HAP-1 (cell line): ENCODE measurements at regions not wholly inside any gene's neighbourhood (a gene's known extent, or its start where the extent isn't known, plus 50 kb on each side); places are given as distances from the start of the nearest gene placed in this dataset.

Experiments used
- DNase-seq, 2 experiments: peaks; one replicate each; pipeline ENCODE4 v3.0.0-alpha.2; 2016 to 2020; ENCODE audit warnings: low spot score in 2 of 2
- H3K27me3 ChIP-seq: fragments of 250-450 bp; sonication (Bioruptor Pico); 2 replicates; pipeline ENCODE4 v1.5.1; 2020; ENCODE audit warnings: low read depth, mild to moderate bottlenecking, moderate library complexity
- H3K36me3 ChIP-seq: fragments of 250-450 bp; sonication (Bioruptor Pico); replicated peaks from 2 replicates; pipeline ENCODE4 v1.5.1; 2020; ENCODE audit warnings: mild to moderate bottlenecking
- H3K4me1 ChIP-seq: fragments of 250-450 bp; sonication (Bioruptor Pico); 2 replicates; pipeline ENCODE4 v1.5.1; 2020; ENCODE audit warnings: mild to moderate bottlenecking
- H3K4me3 ChIP-seq: fragments of 250-450 bp; sonication (Bioruptor Pico); 2 replicates; pipeline ENCODE4 v1.5.1; 2020; ENCODE audit warnings: mild to moderate bottlenecking, moderate library complexity
- H3K9me3 ChIP-seq: fragments of 250-450 bp; sonication (Bioruptor Pico); 2 replicates; pipeline ENCODE4 v1.5.1; 2020; ENCODE audit warnings: mild to moderate bottlenecking, moderate library complexity
- in situ Hi-C: fragments of 300-500 bp; cut with MboI; formaldehyde crosslinking; loops from 3 replicates; pipeline ENCODE4 v1.14.3; 2020; ENCODE audit warnings: low sequenced_read_pairs, inconsistent platforms, mixed read lengths

- Histone ChIP-seq H3K4me1 (no peaks in the 10 kb centered on the region), H3K4me3 (no peak overlapping the region), H3K36me3 (no peaks in the 10 kb centered on the region), H3K9me3 (no peaks in the 10 kb centered on the region), H3K27me3 (no peaks in the 10 kb centered on the region)
- no peak for DNase-seq
- in situ Hi-C loops: no loop called here
These were observed 539.4 kb upstream of the MGMT start for GRCh38 chr10:128927497-128928161.

- DNase-seq: no peak
- Histone ChIP-seq H3K36me3 (no peaks in the 10 kb centered on the region), H3K27me3 (no peaks in the 10 kb centered on the region), H3K9me3 (no peaks in the 10 kb centered on the region), H3K4me1 (no peaks in the 10 kb centered on the region), H3K4me3 (no peak overlapping the region)
- in situ Hi-C loops: no loop called here
These were observed 538.7 kb upstream of the MGMT start for GRCh38 chr10:128928231-128928836.

- no peaks in the 10 kb centered on the region for H3K27me3 ChIP-seq
- H3K9me3 ChIP-seq: no peaks in the 10 kb centered on the region
- in situ Hi-C loops: no loop called here
- H3K36me3 ChIP-seq: no peaks in the 10 kb centered on the region
- H3K4me1 ChIP-seq: no peaks in the 10 kb centered on the region
- DNase-seq: no peak
- no peak overlapping the region for H3K4me3 ChIP-seq
These were observed 537.9 kb upstream of the MGMT start for GRCh38 chr10:128929131-128929530.

- no peaks in the 10 kb centered on the region for H3K9me3 ChIP-seq
- in situ Hi-C loops: no loop called here
These were observed 537.3 kb upstream of the MGMT start for GRCh38 chr10:128929767-128930166.

GRCh38 chr10:128930515-128930914 is 536.5 kb upstream of the MGMT start:
- Histone ChIP-seq H3K36me3 (no peaks in the 10 kb centered on the region), H3K27me3 (no peaks in the 10 kb centered on the region), H3K9me3 (no peaks in the 10 kb centered on the region), H3K4me3 (no peak overlapping the region), H3K4me1 (no peaks in the 10 kb centered on the region)
- in situ Hi-C loops: no loop called here
- DNase-seq: no peak

More at GRCh38 chr10:128929767-128930166, 537.3 kb upstream of the MGMT start:
- H3K4me1 ChIP-seq: no peaks in the 10 kb centered on the region
- H3K36me3 ChIP-seq: no peaks in the 10 kb centered on the region
- H3K4me3 ChIP-seq: no peak overlapping the region
- DNase-seq: no peak
- no peaks in the 10 kb centered on the region for H3K27me3 ChIP-seq

- Histone ChIP-seq H3K4me1 (no peaks in the 10 kb centered on the region), H3K36me3 (no peaks in the 10 kb centered on the region), H3K4me3 (no peak overlapping the region), H3K9me3 (no peaks in the 10 kb centered on the region), H3K27me3 (no peaks in the 10 kb centered on the region)
- DNase-seq: no peak
- in situ Hi-C loops: no loop called here
These were observed 534.8 kb upstream of the MGMT start for GRCh38 chr10:128932071-128932820.

GRCh38 chr10:128934492-128934891 is 532.5 kb upstream of the MGMT start:
- no peak overlapping the region for H3K4me3 ChIP-seq

GRCh38 chr10:128936392-128936791 is 530.6 kb upstream of the MGMT start:
- no peaks in the 10 kb centered on the region for H3K36me3 ChIP-seq
- no peaks in the 10 kb centered on the region for H3K4me1 ChIP-seq
- in situ Hi-C loops: no loop called here
- no peak overlapping the region for H3K4me3 ChIP-seq
- H3K9me3 ChIP-seq: no peaks in the 10 kb centered on the region
- no peak for DNase-seq
- no peaks in the 10 kb centered on the region for H3K27me3 ChIP-seq

More at GRCh38 chr10:128934492-128934891, 532.5 kb upstream of the MGMT start:
- DNase-seq: no peak
- in situ Hi-C loops: no loop called here
- H3K4me1 ChIP-seq: no peaks in the 10 kb centered on the region
- no peaks in the 10 kb centered on the region for H3K36me3 ChIP-seq
- H3K27me3 ChIP-seq: no peaks in the 10 kb centered on the region
- H3K9me3 ChIP-seq: no peaks in the 10 kb centered on the region

GRCh38 chr10:128938558-128938957 is 528.5 kb upstream of the MGMT start:
- in situ Hi-C loops: no loop called here
- H3K27me3 ChIP-seq: no peaks in the 10 kb centered on the region
- H3K36me3 ChIP-seq: no peaks in the 10 kb centered on the region
- H3K4me1 ChIP-seq: no peaks in the 10 kb centered on the region
- no peak overlapping the region for H3K4me3 ChIP-seq
- H3K9me3 ChIP-seq: no peaks in the 10 kb centered on the region
- no peak for DNase-seq

GRCh38 chr10:128940081-128940480 is 527.0 kb upstream of the MGMT start:
- H3K9me3 ChIP-seq: no peaks in the 10 kb centered on the region
- no peaks in the 10 kb centered on the region for H3K36me3 ChIP-seq
- in situ Hi-C loops: no loop called here
- no peak for DNase-seq
- no peak overlapping the region for H3K4me3 ChIP-seq
- H3K4me1 ChIP-seq: no peaks in the 10 kb centered on the region
- no peaks in the 10 kb centered on the region for H3K27me3 ChIP-seq

- no peaks in the 10 kb centered on the region for H3K9me3 ChIP-seq
- H3K4me1 ChIP-seq: no peaks in the 10 kb centered on the region
- in situ Hi-C loops: no loop called here
- no peak for DNase-seq
- H3K27me3 ChIP-seq: no peaks in the 10 kb centered on the region
- no peaks in the 10 kb centered on the region for H3K36me3 ChIP-seq
- no peak overlapping the region for H3K4me3 ChIP-seq
These were observed 523.9 kb upstream of the MGMT start for GRCh38 chr10:128943111-128943510.

GRCh38 chr10:128945398-128945797 is 521.6 kb upstream of the MGMT start:
- DNase-seq: no peak
- Histone ChIP-seq H3K4me1 (no peaks in the 10 kb centered on the region), H3K9me3 (no peaks in the 10 kb centered on the region), H3K4me3 (no peak overlapping the region), H3K36me3 (no peaks in the 10 kb centered on the region), H3K27me3 (no peaks in the 10 kb centered on the region)
- in situ Hi-C loops: no loop called here

GRCh38 chr10:128950159-128950915 is 516.7 kb upstream of the MGMT start:
- no peak for DNase-seq
- no peaks in the 10 kb centered on the region for H3K9me3 ChIP-seq
- in situ Hi-C loops: no loop called here
- no peak overlapping the region for H3K4me3 ChIP-seq
- no peaks in the 10 kb centered on the region for H3K36me3 ChIP-seq
- no peaks in the 10 kb centered on the region for H3K4me1 ChIP-seq
- no peaks in the 10 kb centered on the region for H3K27me3 ChIP-seq

GRCh38 chr10:128950916-128951275 is 516.1 kb upstream of the MGMT start:
- Histone ChIP-seq H3K4me1 (no peaks in the 10 kb centered on the region), H3K9me3 (no peaks in the 10 kb centered on the region), H3K27me3 (no peaks in the 10 kb centered on the region), H3K4me3 (no peak overlapping the region), H3K36me3 (no peaks in the 10 kb centered on the region)
- in situ Hi-C loops: no loop called here
- DNase-seq: no peak
